Astrocyte of the hippocampus (primary cell): ENCODE measurements at regions not wholly inside any gene's neighbourhood (a gene's known extent, or its start where the extent isn't known, plus 50 kb on each side); places are given as distances from the start of the nearest gene placed in this dataset.

ENCODE experiments used
- DNase-seq: peaks from one replicate; pipeline ENCODE4 v3.0.0; 2011; ENCODE audit warnings: low read depth, low spot score

DNA sequence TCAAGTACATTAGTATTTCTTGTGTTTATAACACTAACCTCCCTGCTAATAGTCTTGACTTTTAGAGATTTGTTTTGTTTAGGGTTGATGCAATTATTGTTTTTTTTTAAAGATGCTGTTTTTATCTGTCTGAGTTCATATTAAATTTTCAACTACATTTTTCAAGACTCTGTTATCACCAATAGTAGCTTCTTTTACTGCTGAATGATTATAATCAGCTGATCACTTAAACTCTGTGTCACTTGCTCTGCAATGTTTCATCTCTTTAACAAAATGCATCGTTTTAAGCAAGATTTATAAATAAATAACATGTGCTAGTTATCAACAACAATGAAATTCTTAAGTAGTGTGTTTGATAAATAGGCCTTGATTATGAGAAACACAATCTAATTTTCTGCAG lies 920.9 kb upstream of the PCDH20 start:
- no peak for DNase-seq

DNA sequence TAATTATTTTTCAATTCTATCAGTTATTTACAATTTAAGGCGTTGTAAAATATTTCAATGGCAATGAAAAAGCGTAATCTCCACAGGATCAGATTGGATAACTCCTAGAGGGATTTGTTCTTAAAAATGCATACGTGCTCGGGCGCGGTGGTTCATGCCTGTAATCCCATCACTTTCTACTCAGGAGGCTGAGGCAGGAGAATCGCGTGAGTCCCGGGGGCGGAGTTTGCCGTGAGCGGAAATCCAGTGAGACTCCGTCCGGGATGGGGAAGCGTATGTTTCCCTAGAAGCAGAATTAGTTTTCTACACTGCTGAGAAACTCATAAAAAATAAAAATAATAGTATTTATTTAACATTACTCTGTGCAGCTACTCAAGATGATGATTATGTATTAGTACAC lies 917.8 kb upstream of the PCDH20 start:
- DNase-seq = no peak

DNA sequence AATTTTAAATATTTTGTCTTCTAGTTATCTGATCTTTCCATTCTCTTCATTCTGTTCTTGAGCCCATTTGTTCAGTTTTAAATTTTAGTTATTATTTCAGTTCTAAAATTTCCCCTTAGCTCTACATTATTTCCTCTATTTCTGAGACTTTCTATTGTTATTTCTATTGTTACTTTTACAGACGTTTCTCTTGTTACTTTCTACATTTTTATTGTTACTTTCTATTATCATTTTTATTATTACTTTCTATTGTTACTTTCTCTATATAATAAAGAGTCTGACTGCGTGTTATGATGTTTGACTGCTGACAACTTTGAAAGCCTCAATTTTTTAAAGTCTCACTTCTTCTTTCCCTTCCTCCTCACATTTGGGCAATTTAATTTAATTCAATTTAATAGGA lies 915.7 kb upstream of the PCDH20 start:
- DNase-seq = no peak

DNA sequence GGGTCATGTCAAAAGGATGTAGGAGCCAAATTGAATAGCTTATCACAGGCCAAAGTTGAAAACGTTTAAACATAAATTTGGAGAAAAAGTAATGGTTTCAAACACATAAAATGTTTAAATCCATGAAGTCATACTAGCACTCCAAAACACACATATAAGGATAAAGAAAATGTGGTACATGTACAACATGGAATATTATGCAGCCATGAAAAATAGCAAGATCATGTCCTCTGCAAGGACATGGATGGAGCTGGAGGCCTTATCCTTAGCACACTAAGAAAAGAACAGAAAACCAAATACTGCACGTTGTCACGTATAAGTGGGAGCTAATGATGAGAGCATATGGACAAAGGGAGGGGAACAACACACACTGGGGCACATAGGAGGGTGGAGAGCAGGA lies 911.7 kb upstream of the PCDH20 start:
- DNase-seq = no peak

DNA sequence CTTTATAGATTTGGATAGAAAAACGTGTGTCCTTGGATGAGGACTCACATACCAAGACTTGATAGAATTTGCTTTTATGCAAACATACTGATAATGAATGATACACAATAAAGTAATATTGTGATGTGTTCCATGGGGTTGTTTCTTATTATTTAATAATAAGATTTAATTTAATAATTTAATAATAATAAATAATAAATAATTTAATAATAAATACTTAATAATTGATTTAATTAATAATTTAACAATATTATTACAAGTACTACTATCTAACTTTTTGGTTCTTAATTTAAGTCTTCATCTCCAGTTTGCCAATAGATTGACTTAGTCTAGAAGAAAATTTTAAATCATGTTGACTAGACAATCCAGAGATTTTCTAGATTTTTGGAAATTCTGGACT lies 909.2 kb upstream of the PCDH20 start:
- DNase-seq = no peak

DNA sequence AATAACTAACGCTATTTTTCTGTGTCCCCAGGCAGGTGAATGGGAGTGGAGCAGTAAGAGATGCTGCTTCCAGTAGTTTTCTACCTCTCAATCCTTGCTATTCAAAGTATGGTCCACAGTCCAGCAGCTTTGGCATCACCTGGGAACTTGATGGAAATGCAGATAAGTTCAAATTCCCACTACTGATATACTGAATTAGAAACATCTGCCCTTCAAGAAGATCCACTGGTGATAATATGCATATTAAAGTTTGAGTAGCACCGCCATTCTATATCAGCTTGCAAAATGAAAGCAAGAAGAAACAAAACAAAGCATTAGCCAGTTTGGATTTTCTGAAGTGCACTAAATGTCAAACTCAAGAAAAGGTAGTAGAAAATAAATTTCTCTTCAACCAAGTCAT lies 906.2 kb upstream of the PCDH20 start:
- DNase-seq = no peak

DNA sequence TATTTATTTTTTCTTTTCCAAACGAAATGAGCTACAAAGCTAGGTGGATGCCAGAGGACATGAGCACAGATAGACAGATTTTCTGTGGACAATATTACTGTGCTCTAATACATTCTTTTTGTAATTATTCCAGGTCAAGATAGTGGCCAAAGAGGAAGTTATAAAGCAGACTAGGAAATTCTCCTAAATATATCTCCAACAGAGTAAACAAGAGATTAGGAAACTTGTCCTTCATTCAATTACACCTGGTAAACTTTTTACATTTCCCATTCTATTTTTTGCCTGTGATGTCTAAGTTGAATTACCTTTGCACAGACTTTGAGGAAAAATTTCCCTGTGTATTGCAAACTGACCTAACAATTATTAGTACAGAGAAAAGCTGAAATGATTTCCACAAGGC lies 905.5 kb upstream of the PCDH20 start:
- no peak for DNase-seq

DNA sequence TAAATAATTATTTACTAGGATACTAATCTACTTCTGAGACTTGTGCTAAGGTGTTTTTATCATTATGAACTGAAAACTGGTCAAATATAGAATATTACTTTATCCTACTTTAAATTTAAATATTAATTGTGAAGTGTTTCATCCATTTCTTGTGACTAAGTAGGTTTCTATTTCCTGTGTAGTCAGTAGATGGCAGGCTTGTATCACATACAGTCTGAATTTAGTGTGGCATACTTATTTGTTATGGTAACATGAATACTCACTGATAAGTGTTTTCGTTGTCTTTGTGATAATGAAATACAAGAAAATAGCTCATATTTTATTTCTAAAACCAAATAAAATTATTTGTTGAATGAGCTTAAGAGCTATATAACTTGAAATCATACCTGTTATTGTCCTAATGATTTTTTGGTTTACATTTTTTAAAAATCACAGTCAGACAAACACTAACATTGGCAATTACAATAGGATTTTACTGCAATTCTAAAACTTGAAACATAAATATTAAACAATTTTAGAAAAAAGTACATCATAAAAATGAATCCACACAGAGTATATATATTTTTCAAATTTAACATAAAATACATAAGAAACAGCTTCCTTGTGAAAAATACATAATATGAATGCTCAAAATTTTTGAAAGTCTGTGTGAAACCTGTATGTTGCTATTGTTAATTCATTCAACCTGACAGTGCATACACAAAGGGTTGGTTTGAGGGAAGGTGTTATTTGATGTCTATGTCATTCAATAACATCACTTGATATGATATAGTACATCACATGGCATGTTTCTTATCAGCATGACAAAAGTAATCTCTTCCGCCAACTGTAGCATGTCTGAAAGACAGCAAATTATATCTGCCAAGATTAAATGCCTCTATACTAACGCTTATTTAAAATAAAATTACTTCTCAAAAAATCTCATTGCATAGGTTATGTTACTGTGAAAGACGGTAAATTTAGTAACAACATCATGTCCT lies 904.8 kb upstream of the PCDH20 start:
- peak; percentile 63 for DNase-seq

DNA sequence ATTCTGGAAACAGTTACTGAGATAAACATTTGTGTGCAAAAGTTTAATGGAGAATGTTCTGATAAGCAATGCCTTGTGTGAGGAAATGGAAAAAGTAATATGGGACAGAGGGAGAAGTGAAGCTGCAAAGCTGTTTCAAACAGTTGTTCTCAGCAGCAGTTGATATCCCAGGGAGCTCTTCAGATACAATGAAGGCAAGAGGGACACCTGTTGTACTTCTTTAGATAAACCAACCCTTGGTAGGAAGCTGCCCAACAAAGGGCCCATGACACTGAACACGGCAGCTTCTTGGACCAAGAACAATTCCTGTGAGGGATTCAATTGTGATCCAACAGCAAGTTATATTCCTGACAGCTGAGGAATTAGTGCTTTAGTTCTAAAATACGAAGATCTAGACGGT lies 894.3 kb upstream of the PCDH20 start:
- no peak for DNase-seq

DNA sequence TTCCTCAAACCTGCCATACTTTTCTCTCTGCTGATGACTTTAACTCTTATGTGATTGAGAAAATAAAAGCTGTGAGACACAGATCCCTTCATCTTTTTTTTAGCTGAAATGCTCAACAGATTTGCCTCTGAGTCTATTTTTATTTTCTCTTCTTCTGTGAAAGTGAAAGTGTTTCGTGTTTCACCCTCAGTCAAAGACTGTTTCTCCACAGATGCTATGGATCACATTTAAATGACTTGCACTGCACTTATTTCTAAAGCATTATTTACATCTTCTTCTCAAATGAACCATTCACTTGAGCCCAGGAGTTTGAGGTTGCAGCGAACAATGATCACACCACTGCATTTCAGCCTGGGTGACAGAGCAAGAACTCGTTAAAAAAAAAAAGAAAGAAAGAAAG lies 890.1 kb upstream of the PCDH20 start:
- peak; percentile 2 for DNase-seq

DNA sequence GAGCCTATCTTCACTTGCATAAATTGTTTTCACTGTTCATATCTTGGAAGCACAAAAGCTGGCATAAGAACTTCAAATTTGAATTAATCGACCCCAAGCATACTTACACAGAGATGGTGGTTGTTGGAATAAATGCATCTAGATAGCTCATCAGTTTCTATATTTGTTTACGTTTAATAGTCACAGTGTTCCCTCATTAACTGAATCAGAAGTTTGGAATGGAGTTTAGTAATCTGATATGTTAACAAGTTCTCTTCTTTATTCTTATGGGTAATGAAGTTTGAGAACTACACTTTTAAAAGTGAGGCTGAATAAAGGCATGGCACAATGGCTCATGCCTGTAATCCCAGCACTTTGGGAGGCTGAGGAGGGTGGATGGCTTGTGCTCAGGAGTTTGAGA lies 886.7 kb upstream of the PCDH20 start:
- DNase-seq = no peak

DNA sequence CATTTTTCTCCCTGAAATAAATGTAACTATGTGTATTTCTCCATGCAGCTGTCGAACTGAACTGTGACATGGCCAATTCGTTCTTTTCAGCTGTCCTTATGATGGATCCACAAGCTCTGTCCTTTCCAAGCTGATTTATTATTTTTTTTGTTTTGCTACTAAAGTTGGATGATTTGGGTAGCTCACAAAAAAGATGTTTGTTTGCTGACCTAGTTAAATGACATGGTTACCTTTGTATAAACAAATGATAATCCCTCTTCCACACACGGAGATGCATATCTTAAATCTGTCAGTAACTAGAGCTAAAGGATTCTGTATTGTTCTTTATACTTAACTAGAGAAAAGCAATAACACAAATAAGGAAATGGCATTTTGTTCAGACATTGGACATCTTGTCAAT lies 884.3 kb upstream of the PCDH20 start:
- DNase-seq = no peak

DNA sequence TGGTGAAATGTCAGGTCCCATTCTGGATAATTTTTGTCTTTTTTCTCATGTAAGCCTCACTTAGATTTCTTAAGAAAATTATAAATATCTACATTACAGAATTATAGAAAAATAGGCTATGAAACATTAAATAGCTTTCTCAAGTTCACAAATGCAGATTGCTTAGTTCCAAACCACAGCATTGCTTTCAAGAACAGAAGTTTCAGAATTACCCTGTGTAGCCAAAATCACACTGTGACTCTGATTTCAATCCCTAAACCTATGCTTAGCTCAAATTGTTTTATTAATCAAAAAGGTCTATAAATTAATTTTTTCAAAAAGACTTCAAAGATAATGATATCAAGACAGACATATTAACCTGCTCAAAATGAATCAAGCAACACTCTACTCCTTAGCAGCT lies 881.2 kb upstream of the PCDH20 start:
- DNase-seq = no peak

DNA sequence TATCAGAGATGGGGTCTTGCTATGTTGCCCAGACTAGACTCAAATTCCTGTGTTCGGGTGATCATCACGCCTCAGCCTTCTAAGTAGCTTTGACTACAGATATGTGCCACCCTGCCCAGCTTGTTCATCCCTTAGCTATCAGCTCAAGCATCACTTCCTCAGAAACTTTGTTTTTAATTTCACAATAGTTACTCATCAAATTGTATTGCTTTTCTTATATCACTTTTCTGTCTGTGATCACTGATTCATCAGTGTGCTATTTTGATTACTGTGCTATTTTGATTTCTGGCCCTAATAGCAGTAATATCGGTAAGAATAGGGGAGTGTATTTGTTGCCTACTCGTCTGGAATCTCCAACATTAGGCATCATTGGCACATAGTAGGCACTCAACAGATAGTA lies 878.6 kb upstream of the PCDH20 start:
- DNase-seq = no peak

DNA sequence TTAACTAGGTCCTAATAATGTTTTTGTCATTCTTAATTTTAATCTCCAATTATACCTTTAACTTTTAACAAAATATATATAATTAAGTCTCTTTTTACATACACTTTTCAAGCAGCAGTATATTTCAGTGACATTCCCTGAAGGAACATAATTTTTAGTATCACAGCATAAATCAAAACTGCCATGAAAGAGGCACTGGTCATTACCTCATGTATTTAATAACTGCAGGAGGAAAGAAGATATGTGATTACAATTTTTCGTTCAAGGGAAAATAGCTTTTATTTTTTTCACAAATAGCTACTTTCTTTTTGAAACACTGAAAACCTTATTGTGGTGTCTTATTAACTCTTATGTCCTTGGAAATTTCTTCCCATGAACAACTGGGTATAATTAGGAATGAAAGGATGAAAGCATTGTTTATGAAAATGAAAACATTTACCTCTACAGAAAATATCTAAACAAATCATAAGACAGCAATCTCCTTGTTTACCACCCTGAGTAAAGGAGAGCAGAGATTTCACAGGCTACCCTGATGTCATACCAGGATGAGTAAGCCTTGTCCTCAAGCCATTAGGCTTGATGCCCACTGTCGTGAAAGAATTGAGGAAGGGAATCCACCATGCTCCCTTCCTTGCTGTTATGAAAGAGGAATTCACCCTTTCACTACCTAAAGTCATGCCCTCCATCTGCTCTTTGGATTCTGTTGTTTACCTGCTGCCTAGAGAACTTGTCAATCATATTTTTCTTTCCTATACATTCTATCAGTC lies 877.2 kb upstream of the PCDH20 start:
- peak; percentile 3 for DNase-seq

DNA sequence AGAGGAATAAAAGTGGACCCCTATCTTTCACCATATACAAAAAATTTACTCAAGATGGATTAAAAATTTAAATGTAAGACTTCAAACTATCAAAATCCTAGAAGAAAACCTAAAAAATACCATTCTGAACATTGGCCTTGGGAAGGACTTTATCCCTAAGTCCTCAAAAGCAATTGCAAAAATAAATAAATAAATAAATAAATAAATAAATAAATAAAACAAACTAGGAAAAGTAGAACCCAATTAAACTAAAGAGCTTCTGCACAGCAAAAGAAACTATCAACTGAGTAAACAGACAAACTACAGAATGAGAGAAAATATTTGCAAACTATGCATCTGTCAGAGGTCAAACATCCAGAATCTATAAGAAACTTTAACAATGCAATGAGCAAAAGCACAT lies 874.9 kb upstream of the PCDH20 start:
- DNase-seq = no peak

DNA sequence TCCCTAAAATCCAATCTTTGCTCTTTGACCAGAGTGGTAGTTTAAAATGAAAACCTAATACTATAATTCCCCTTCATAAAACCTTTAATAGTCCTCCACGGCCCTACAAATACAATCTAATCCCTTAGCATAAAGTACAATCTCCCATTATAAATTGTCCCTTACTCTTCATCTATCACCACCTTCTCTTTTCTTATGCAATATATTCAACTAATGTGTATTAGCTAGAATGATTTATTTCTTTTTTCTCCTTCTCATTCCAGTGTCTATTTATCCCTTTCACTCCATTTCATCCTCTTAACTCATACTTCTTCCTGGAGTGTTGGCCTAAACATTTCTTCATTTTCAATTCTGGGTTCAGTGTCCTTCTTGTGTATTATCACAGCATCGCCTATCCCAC lies 872.1 kb upstream of the PCDH20 start:
- DNase-seq = no peak

DNA sequence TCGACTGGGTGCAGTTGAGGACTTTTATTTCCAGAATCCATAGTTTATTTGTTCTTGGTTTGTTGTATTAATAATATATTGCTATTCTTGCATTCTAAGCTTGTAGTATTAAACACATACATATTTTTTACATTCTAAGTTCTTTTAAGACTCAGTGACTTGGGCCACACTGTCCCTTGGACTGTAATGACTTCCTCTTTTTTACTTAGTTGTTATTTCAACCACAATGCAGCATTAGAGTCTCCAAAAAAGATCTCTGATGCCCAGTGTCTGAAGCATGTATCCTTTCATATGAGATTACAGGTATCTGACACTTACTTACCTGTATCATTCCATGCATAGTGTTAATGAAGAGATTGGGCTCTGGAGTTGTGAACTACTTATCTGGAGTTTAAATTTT lies 864.9 kb upstream of the PCDH20 start:
- DNase-seq = no peak

DNA sequence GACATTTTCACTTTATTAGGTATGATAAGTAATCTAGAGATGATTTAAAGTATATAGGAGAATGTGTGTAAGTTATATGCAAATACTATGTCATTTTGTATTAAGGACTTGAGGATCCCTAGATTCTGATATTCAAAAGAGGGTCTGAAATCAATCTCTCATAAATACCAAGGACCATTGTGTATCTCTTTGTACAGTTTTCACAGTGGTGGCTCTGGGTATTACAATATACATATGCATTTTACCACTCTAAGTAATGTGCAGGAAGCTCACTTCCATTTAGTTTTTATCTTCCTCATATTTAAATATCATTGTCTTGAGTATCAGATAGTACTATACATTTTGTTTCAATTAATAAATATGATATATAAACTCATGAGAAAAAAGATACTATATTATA lies 862.6 kb upstream of the PCDH20 start:
- DNase-seq = no peak

DNA sequence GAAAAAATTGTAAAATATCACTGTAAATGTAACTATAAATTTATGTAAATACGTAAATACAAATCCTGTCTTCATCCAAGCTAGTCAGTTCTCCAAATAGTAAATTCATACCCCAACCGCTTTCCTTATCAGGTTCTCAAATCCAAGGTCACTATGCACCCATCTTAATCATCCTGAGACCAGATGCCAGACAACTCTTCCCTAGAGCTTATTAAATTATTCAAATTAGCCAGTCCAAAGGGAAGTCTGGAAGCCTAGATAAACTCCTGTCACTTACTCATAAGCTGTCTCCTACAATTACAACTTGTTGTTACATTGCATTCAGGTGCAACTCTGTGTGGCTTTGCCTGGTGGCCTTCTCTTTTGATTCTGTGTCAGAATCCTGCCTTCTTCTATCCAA lies 836.1 kb upstream of the PCDH20 start:
- no peak for DNase-seq

DNA sequence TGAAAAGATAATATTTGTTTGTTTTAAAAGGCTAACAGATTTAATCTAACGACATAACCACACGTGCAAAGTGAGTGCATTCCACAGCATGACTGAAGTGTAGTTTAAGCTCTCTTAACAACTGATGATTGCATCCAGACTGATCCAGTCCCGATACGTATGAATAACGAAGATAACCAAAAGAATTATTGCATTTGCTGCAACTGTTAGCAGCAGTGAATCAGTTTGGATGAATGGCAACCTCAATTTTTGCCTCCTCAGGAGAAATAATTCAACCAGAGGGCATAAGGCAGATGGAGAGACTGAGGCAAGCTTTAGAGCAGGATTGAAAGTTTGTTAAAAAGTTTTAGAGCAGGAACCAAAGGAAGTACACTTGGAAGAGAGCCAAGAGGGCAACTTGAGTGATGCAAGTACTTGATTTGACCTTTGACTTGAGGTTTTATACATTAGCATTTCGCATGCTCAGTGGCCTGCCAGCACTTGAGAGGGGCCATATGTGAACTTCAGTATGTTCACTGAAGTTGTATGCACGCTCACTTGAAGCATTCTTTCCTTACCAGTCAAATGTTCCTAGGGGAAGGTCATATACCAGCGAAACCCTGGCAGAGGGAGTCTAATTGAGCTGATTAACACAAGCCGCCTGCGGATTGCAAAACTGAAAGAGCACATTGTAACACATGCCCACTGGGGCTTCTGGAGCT lies 835.0 kb upstream of the PCDH20 start:
- DNase-seq = no peak

DNA sequence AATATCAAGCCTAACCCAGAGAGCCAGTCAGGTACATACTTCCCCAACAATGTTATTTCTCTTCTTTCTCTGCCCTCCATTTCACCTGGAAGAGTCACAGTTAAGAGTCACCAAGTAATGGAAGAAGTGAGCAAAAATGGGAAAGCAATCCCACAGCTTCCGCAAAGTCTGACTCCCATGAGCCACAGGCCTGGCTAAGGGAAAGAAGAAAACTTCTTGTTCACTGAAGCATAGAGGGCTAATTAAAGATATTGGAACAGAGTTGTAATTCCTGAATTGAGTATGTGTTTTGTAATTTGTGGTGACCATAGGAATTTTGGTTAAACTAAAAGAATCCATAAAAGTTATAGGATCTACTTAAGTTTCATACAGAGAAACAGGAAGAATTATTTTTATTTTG lies 830.9 kb upstream of the PCDH20 start:
- DNase-seq = peak; percentile 62
